GM21825 (cell line): ENCODE measurements at regions not wholly inside any gene's neighbourhood (a gene's known extent, or its start where the extent isn't known, plus 50 kb on each side); places are given as distances from the start of the nearest gene placed in this dataset.
"Not testable (repeated sequence)": the region's sequence is repeated elsewhere in the genome, so short reads cannot be mapped to it uniquely, and the experiment has no call there.

ENCODE experiments used
- ATAC-seq: cut with Tn5 transposase; IDR thresholded peaks from one replicate; pipeline ENCODE4 v1.9.1; 2021; ENCODE audit warnings: mild to moderate bottlenecking, moderate library complexity; ENCODE audit not compliant: unreplicated experiment

- no peak for ATAC-seq
Observed at GRCh38 chr5:166695326-166695725, 1596.1 kb upstream of the WWC1 start.

- ATAC-seq = no peak
Observed at GRCh38 chr5:166708291-166708690, 1583.2 kb upstream of the WWC1 start.

- no peak for ATAC-seq
Observed at GRCh38 chr5:166709691-166710090, 1581.8 kb upstream of the WWC1 start.

- no peak for ATAC-seq
Observed at GRCh38 chr5:166710271-166710670, 1581.2 kb upstream of the WWC1 start.

- no peak for ATAC-seq
Observed at GRCh38 chr5:166712447-166713185, 1578.8 kb upstream of the WWC1 start.

GRCh38 chr5:166713295-166713694 lies 1578.2 kb upstream of the WWC1 start:
- ATAC-seq = no peak

- no peak for ATAC-seq
Observed at GRCh38 chr5:166716856-166717492, 1574.5 kb upstream of the WWC1 start.

GRCh38 chr5:166719991-166720390 lies 1571.5 kb upstream of the WWC1 start:
- ATAC-seq = no peak

GRCh38 chr5:166722939-166723338 lies 1568.5 kb upstream of the WWC1 start:
- no peak for ATAC-seq

GRCh38 chr5:166724284-166724683 lies 1567.2 kb upstream of the WWC1 start:
- ATAC-seq = no peak

GRCh38 chr5:166725593-166725992 lies 1565.9 kb upstream of the WWC1 start:
- ATAC-seq = no peak

- no peak for ATAC-seq
Observed at GRCh38 chr5:166726406-166726805, 1565.0 kb upstream of the WWC1 start.

- not testable (repeated sequence) for ATAC-seq
Observed at GRCh38 chr5:166742951-166743350, 1548.5 kb upstream of the WWC1 start.

GRCh38 chr5:166746506-166746905 lies 1544.9 kb upstream of the WWC1 start:
- ATAC-seq = no peak

GRCh38 chr5:166750376-166750775 lies 1541.1 kb upstream of the WWC1 start:
- ATAC-seq = no peak

- ATAC-seq = no peak
Observed at GRCh38 chr5:166758151-166758550, 1533.3 kb upstream of the WWC1 start.

GRCh38 chr5:166767858-166768257 lies 1523.6 kb upstream of the WWC1 start:
- no peak for ATAC-seq

- ATAC-seq = no peak
Observed at GRCh38 chr5:166768536-166768935, 1522.9 kb upstream of the WWC1 start.

GRCh38 chr5:166772770-166773169 lies 1518.7 kb upstream of the WWC1 start:
- ATAC-seq = no peak

GRCh38 chr5:166781737-166782136 lies 1509.7 kb upstream of the WWC1 start:
- no peak for ATAC-seq

GRCh38 chr5:166784545-166785078 lies 1506.8 kb upstream of the WWC1 start:
- ATAC-seq = no peak

- ATAC-seq = no peak
Observed at GRCh38 chr5:166786178-166786577, 1505.3 kb upstream of the WWC1 start.
